HG03066 (cell line): ENCODE measurements at regions not wholly inside any gene's neighbourhood (a gene's known extent, or its start where the extent isn't known, plus 50 kb on each side); places are given as distances from the start of the nearest gene placed in this dataset.
"Not testable (repeated sequence)": the region's sequence is repeated elsewhere in the genome, so short reads cannot be mapped to it uniquely, and the experiment has no call there.

ENCODE experiments used
- ATAC-seq: cut with Tn5 transposase; IDR thresholded peaks from one replicate; pipeline ENCODE4 v1.9.1; 2021; ENCODE audit warnings: low read depth; ENCODE audit not compliant: unreplicated experiment

DNA sequence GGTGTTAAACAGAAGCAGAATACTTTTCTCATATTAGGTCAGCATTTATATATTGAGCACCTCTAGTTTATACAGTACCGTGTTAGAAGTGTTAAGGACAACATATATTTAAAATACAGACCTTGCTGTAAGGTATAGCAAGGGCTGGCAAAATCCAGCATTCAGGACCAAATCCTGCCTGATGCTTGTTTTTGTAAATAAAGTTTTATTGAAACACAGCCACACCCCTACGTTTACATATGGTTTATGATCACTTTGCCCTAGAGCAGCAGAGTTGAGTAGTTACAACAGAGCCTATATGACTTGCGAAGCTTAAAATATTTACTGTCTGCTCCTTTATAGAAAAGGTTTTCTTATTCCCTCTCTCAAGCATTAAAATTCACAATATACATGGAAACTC is 877.3 kb downstream of the MCTP2 start:
- ATAC-seq, result no peak

DNA sequence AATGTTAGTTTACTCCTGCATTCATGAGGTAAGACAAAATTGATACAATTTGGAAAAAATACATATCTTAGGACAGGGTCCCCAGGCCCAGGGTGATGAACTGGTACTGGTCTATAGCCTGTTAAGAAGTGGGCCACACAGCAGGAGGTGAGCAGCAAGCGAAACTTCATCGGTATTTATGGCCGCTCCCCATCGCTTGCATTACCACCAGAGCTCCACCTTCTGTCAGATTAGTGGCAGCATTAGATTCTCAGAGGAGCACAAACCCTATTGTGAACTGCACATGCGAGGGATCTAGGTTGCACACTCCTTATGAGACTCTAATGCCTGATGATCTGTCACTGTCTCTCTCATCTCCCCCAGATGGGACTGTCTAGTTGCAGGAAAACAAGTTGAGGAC is 880.6 kb downstream of the MCTP2 start:
- no peak for ATAC-seq

DNA sequence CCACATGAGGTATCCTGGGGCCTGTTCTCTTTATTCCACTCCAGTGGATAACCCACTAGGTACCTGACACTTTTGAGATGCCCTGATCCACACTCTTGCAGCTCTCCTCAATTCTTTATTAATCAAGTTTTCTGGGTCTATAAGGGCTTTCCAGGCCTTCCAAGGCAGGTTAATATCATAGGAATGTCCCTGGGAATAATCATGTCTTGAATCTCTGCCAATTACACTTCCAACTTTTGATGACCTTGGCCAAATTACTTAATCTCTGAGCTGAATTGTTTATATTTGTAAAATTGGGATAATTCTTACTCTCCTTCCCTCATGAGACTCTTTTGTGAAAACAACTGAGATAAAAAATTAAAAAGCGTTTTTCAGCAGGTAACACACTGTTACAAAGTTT is 881.7 kb downstream of the MCTP2 start:
- no peak for ATAC-seq

DNA sequence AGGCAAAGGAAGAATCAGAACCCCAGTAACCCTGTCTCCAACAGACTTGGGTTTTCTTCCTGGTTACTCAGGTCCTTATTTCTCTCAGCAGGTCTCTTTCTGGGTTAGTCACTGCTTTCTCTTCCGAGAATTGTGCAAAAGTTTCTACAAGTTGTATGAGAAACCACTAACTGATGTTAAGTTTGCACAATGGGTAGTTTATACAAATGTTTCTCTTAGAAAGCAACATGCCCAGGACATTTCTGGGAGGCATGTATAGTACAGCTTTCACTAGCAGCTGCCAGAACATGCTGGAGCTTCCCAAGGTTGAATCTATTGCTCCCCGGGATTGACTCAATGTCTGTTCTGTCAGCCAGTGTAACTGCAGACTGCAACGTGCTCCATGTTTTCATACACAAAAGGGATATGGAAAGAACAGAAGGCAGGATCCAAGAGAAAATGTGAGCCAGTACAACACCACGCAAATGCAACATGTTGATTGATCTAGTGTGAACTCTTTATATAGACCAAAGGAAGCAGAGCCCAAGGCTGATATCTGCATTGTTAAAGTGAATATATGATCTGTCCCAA is 887.8 kb downstream of the MCTP2 start:
- ATAC-seq, result no peak

DNA sequence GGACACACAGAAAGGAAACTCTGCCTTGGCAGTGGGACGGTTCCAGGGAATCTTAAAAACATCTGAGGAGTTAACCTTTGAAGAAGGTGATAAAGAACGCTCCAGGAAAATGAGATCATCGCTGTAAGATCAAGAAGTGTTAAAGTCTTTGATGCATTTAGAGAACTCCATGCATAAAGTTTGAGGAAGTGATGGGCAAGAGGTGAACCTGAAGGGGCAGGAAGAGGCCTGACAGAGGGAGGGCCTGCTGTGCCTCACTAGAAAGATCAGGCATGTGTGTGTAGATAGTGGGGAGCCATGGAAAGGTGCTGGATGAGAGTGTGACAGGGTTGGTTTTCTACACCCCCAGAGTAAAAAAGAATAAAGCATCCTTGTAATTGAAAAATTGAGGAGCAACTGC is 889.2 kb downstream of the MCTP2 start:
- ATAC-seq, result no peak

DNA sequence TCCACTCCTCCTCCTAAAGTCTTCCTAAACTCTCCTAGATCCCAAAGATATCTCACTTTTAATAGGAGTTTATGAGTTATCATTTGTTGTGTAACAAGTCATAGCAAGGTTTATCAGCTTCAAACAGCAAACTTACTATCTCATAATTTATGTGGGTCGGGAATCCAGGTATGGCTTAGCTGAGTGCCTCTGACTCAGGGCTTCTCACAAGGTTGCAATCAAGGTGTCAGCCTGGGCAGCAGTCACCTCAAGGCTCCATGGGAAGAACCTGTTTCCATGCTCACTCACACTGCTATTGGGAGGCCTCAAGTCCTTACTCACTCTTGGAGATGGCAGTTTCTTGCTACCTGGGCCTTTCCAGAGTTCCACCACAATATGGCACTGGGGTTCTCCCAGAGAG is 889.8 kb downstream of the MCTP2 start:
- no peak for ATAC-seq

DNA sequence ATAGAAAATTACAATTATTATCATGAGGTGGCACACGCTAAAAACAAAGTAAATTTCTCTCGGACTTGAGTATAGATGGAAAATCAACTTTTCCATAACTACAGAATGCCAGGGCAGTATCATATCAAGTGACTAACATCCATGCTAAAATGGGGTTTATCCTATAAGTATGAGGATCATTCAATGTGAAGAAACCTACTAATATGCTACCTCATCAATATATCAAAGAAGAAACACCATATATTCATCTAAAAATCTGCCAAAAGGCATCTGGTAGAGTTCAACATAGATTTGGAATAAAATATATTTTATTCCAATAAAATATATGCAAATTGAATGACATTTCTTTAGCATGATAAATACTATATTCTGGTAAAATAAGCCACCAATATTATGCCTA is 894.4 kb downstream of the MCTP2 start:
- no peak for ATAC-seq

DNA sequence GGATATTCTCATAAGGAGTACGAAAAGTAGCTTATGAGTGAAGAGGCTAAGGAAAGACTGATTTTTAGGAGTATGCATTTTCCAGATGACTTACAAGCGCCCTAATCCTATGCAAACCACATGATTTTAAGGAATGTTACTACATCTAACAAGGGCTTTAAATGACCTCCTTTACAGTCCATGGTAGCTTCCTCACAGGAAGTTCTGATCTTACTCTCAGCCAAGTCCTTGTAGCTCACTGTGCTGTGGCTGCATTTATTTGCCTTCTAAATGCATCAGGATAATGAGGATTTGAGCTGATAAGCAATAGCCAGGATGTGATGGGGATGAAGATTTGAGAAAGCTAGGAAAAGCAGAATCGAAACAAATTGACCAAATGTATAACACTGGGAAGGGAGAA is 896.0 kb downstream of the MCTP2 start:
- ATAC-seq, result no peak

DNA sequence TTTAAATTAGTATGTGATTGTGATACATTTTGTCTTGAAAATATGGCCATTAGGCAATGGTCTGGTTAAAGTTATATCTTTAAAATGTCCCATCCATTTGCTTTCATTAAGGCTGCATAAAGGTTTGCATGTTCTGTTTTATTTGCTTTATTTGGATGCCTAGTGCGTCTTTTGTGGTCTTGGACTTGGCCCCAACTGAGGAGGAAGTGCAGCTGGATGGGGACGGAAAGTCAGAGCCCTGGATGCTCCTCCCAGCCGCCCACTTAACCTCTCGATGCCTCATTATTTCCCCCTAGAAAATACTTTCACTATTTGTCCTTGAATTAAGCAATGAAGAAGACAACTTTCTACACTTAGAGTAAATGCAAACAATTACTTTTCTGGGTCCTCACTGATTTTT is 898.2 kb downstream of the MCTP2 start:
- no peak for ATAC-seq

DNA sequence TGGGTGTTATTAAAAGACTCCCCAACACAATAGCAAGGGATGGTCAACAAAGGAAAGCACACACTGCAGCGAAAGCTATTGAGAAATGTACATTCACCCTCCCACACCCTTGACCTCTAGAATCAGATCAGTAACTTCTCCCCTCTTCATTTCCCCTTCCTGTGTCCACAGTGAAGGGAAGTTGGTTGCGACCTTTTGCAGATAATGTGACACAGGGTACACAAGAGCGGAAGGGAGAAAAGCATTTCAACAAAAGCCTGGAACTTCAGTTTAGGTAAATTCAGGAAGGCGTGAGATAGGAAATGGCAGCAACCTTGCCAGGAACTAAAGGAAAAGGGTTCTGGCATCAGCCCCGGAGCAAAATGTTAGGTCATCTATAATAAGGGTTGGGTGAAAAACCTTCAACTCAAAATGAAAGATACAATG is 899.8 kb downstream of the MCTP2 start:
- ATAC-seq, result no peak

DNA sequence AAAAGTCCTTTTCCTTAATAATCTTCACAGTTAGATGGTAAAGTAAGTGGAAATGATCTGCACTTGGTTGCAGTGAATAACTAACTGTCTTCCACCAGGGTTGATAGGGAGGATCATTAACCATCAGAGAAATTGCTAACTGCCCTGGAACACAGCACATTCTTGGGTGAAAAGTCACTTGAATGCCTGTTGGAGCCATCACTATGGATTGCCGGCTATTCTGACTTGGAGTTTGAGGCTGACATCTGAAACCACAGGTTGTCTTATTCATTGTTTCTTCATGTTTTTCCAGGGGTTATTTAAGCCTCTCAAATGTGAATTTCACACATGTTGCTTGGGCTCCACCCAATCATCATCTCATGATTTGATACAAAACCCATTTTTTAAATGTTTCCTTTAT is 901.4 kb downstream of the MCTP2 start:
- ATAC-seq, result no peak

DNA sequence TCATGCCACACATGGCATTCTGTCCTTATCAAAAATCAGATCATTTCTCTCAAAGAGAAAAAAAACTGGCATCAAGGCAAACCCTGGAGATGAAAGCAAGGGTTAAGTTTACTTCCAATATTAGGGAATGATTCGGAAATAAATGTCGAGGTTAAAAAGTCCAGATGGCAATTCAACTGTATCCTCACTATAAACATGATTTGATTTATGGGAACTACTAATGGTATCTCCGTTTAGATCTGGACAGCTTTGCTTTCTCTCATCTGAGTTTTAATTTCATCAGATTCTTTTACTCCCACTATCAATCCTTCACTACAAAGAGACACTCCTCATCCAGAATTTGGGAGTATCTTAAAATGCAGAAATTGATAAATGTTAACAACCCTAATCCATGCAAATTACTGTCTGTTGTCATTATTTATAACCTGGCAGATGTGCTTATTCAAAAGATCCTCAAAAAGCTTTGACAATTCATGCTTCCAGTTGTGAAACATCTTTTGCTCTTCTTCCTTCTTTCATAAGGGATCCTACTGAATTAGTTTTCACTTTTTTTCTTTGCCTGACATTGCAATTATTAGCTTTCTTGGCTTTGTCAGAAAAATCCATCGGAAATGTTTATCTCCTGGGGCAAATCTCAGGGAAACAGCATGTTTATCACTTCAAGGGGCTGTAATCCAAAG is 903.2 kb downstream of the MCTP2 start:
- no peak for ATAC-seq

DNA sequence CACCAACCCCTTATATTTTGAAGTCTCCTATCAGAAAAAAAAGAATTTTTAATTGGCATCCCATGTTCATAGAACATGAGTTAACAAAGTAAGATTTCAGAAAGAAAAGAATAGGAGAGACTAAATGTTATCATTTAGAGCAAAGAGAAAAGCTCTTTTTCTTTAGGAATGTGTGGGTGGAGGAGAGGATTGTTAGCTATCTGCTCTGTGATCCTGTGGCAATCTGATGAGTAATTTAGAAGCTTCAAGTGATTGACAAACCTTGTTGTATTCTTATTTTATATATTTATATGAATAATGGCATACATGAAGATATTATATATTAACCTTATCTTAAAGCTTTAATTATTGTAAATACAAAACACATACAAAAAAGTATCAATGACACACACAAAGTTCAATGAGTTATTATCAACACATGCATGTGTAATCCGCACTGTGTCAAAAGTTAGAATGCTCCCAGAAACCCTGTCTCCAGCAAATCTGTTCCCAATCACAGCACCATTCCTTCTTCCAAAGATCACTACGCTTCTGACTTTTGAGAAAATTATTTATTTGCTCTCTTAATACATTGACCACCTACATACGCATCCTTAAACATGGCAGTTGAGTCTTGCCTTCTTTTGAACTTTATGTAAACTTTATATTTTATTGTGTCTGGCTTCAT is 907.4 kb downstream of the MCTP2 start:
- no peak for ATAC-seq

DNA sequence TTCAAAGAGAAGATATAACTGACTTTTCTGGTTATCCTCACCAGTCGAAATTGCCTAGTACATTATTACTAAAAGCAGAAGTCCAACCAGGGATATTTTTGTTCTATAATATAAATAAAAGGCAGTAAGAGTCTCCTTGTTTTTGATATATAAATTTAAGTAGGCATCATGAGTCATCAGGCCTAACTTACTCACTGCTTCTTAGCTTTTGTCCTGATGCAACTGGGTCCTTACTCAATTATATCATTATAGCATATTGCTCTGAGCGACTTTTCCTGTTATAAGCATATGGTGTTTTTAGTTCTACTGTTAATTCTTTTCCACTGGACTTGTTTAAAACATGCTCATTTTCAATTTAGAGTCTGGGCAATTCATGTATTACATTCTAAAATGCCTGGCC is 910.1 kb downstream of the MCTP2 start:
- ATAC-seq, result no peak

DNA sequence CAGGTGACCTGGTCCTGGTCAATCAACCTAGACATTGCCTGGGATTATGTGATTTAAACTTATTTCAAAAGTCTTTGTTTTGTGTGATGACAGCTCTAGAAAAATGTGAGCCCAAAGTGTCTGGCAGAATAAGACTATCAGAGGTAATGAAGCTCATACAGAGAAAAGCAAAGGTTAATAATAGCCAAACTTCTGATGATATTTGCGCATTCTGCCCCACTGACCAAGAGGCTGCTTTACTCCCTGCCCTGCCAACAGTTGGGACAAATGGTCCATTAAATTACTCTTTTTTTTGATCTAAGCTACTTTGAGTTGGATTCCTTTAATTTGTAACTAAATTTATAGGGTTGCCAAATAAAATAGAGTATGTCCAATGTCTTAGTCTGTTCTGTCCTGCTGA is 911.2 kb downstream of the MCTP2 start:
- ATAC-seq, result no peak

DNA sequence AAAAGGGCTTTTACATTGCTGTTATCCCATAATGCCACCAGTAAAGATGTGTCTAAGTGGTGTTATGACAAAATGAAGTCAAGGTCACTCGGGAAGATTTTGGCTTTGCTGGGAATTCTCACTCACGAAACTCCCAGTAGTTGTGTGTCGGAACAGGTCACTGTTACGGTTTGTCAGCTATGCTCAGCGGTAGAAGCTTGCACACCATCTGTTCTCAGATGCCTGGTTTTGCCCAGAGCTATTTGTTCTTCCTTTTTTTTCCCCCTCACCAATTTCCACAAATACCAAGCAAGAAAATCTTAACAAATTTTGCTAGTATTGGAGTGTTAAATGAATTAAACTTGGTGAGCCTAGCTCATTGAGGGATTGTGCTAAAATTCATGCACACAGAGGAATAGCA is 915.1 kb downstream of the MCTP2 start:
- no peak for ATAC-seq

DNA sequence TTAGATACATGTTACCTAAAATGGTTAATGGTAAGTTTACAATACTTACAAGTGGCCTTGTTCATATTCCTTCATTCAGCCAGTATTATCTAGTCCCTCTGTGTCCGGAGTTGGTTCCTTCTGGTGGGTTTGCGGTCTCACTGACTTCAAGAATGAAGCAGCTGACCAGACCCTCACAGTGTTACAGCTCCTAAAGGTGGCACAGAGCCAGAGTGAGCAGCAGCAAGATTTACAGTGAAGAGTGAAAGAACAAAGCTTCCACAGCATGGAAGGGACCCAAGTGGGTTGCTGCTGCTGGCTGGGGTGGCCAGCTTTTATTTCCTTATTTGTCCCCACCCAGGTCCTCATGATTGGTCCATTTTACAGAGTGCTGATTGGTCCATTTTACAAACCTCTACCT is 916.8 kb downstream of the MCTP2 start:
- no peak for ATAC-seq

DNA sequence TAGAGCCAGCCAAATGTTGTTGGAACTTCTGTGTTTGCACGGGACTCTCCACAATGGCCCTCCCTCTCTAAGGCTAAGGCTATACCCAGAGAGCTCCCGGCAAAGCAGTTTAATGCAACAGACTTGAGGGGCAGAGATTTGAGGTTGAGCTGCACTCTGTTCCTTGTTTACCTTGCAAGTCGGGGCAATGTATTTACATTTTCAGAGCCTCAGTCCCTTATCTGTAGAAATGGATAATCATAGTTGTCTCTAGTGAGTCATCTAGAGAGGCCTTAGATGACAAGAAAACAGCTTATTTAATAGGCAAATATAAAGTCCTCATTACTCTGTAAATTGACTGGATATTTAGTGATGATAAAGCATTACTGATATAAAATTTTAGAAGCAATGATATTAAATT is 917.7 kb downstream of the MCTP2 start:
- no peak for ATAC-seq

DNA sequence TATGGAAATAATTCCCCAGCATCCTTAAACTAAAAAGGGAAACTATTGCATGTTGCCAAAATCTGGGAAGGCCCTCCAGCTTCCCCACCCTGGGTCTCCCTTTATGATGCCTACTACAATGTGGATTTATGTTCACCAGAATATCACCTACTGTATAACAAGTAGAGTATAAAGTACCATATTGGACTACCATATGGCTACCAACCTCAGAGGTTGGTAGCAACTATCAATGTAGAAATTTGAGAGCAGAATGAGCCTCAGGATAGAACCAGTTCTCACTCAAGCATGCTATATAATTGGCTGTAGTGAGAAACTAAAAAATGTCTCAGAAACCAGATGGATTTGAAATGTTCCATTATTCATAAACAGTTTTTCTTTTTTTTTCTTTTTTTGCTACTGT is 918.4 kb downstream of the MCTP2 start:
- no peak for ATAC-seq

DNA sequence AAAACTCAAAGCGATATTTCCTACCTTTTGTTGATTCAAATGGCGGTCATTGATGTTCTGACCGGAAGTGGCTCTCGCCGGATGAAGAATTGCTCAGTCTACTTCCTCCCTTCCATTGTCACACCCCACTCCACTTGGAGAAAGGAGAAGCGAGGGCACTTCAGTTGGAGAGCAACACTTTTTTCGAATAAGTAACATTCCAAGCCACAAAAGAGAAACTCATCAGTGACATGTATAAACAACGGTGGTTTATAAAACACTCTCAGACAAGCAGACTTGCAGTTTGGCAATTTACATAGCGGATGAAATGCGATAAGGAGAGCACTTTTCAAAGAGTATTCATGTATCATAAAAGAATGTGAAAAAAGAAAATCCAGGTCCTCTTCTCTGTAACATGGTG is 919.1 kb downstream of the MCTP2 start:
- no peak for ATAC-seq

DNA sequence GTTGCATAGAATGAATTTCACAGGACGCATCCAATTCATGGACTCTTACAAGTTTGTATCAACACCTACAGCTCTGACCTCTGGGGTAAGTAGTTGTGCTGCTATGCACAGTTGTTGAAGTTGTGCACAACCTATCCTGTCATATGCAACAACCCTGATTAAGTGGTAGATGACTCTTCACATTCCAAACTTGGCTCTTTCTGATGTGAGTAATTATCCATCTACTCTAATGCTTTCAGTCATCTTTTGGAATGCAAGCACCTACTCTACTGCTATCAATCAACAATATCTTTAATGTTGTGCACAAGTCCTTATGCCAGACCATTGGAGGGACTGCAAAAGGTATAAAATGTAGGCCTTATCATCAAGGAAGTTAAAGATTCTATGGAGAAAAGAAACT is 921.4 kb downstream of the MCTP2 start:
- no peak for ATAC-seq

DNA sequence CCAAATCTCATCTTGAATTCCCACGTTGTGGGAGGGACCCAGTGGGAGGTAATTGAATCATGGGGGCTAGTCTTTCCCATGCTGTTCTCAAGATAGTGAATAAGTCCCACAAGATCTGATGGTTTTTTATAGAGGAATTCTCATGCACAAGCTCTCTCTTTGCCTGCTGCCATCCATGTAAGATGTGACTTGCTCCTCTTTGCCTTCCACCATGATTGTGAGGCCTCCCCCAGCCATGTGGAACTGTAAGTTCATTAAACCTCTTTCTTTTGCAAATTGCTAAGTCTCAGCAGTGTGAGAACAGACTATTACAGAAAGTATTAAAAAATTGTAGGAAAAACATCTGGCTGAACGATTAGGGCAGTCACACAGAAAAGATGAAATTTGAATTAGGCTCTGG is 921.8 kb downstream of the MCTP2 start:
- not testable (repeated sequence) for ATAC-seq
